Gastroesophageal sphincter (tissue), 3 donors: ENCODE measurements at regions not wholly inside any gene's neighbourhood (a gene's known extent, or its start where the extent isn't known, plus 50 kb on each side); places are given as distances from the start of the nearest gene placed in this dataset.

Source experiments
- CTCF ChIP-seq, 4 experiments: fragments of 200-600 bp in 2 of 4; fragments of 450-650 bp in 2 of 4; sonication (generic) in 1 of 4; IDR thresholded peaks; one replicate each; pipeline ENCODE4 v1.5.1; 2017 to 2019; ENCODE audit warnings: antibody characterized with exemption in 4 of 4, mild to moderate bottlenecking in 2 of 4, moderate library complexity in 2 of 4
- EP300 ChIP-seq: sonication (generic); formaldehyde crosslinking; IDR thresholded peaks from one replicate; pipeline ENCODE4 v1.6.1; 2017; ENCODE audit warnings: antibody characterized with exemption, mild to moderate bottlenecking
- POLR2A ChIP-seq, 2 donors: fragments of 450-650 bp; IDR thresholded peaks; one replicate each; pipeline ENCODE4 v1.6.1; 2017; ENCODE audit warnings: antibody characterized with exemption in 2 of 2, mild to moderate bottlenecking in 2 of 2, moderate library complexity in 1 of 2

GRCh38 chr20:56934888-56935287 is 305.8 kb downstream of the TFAP2C start:
- TF ChIP-seq CTCF (IDR thresholded peaks at IDR 0.05) (no peak), POLR2A (IDR thresholded peaks at IDR 0.05) (no peak), EP300 (no peak)
